ENCODE measurements at regions not wholly inside any gene's neighbourhood (a gene's known extent, or its start where the extent isn't known, plus 50 kb on each side); places are given as distances from the start of the nearest gene placed in this dataset.

DNA sequence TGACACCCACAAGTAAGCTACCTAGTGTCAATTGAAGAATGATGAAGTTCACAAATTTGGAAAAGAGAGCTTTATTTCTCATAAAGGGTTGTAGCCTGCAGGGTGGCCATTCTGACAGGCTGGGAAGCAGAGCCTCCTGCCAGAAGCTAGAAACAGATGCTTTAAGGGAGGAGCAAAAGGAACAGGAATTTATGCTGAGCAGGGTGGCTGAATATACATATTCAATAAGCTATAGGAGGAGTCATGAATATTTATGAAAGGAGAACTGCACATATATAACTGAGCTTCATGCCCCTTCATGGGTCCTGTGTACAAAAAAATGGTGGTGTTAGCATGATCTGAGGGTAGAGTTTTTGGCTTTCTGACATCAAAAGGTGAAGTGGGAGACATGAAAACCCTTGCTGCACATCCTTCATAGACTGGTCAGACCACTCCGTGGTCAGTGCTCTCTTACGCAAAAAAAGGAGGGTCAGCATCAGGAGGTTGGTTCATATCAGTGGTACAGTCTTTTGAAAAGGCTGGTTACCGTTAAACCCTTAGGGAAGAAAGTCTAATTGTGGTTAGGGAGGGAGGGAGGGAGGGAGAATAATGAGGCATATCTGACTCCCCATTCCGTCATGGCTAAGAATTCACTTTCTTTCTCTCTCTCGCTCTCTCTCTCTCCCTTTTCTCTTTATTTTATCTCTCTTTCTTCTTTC is 121.4 kb downstream of the LUZP4 start:
- Histone ChIP-seq H3K27me3 (replicated peaks in 1 of 2; ENCODE audit: control insufficient read depth in 2 of 2, insufficient read depth in 2 of 2, low read length in 1 of 2) (no peaks in the 10 kb centered on the region), H3K4me3 (no peak overlapping the region), H3K36me3 (ENCODE audit: control insufficient read depth in 2 of 2, insufficient read depth in 2 of 2, low read length in 1 of 2) (no peaks in the 10 kb centered on the region), H4K20me1 (ENCODE audit: control insufficient read depth, insufficient read depth) (no peaks in the 10 kb centered on the region), H3K9me3 (replicated peaks; ENCODE audit: control insufficient read depth, insufficient read depth, low read length) (no peaks in the 10 kb centered on the region), H2AFZ (ENCODE audit: control insufficient read depth, low read depth, low read length) (no peak overlapping the region), H3K4me1 (ENCODE audit: control insufficient read depth, insufficient read depth, low read length) (no peaks in the 10 kb centered on the region), H3K79me2 (ENCODE audit: control insufficient read depth, insufficient read depth, low read length) (no peaks in the 10 kb centered on the region), H3K9ac (ENCODE audit: control insufficient read depth, insufficient read depth, low read length) (no peak overlapping the region), H3K27ac (ENCODE audit: control insufficient read depth, insufficient read depth) (no peak overlapping the region), H3K4me2 (ENCODE audit: control insufficient read depth, insufficient read depth) (no peak overlapping the region)
- no peak for FAIRE-seq
- ChIA-PET POLR2A (no interaction called here), SMC1A (ENCODE audit: uncharacterized antibody, unreplicated experiment) (interaction anchor here (1.4 kb wide), 1 partner anchor 9 kb away, joined by 3 read pairs; no protein-coding TSS in a partner anchor), RAD21 (ENCODE audit: unreplicated experiment) (interaction anchor here (0.6 kb wide), 1 partner anchor 270 kb away, joined by 4 read pairs; no protein-coding TSS in a partner anchor), CTCF (no interaction called here)
- no TSS peak for BruUV-seq (replicated peaks)
- 74% methylated on average over 5 of the region's 5 CpGs for WGBS (ENCODE audit: insufficient coverage, insufficient replicate concordance, low lambda C conversion rate, missing lambda C conversion rate)
- intact Hi-C loops (cut with micrococcal nuclease; ENCODE audit: unreplicated experiment): loop anchor here (5.0 kb wide), 1 partner anchor 49 kb away; no protein-coding TSS in a partner anchor
- ATAC-seq: no peak
- in situ Hi-C loops (cut with MboI): no loop called here
- no peak for TF ChIP-seq NFXL1 (IDR thresholded peaks at IDR 0.05; ENCODE audit: borderline replicate concordance)
- TF ChIP-seq BACH1 (IDR thresholded peaks at IDR 0.05; ENCODE audit: borderline replicate concordance): no peak
- no peak for TF ChIP-seq KAT2A (conservative IDR thresholded peaks at IDR 0.05; ENCODE audit: control insufficient read depth, low read depth, low read length)
- DNase-seq (ENCODE audit: low read depth, low spot score): no peak

DNA sequence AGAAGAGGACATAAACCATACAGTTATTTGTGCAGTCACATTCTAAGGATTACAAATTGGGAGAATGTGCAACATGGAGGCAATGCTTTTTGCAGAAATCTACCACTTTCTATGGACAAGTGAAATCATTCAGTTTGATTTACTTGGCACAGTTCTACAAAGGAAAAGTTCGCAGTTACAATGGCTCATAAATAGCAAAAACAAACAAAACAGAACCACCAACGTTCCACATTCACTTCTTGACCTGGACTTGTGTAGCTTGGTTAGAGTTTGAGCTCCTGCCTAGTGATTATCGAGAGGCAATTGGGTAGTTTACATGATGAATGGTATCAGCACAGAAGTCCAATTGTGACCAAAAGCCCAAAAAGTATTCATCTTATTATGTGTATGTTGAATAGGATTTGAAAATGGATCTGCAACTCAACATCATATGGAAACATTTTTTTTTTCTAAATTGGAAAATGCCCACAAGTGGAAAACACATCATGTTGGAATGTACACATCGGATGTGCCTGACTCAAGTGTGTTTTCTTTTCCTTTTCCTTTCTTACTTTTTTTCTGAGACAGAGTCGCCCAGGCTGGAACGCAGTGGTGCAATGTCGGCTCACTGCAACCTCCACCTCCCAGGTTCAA is 123.8 kb downstream of the LUZP4 start:
- H3K27me3 ChIP-seq (replicated peaks in 1 of 2; ENCODE audit: control insufficient read depth in 2 of 2, insufficient read depth in 2 of 2, low read length in 1 of 2): no peaks in the 10 kb centered on the region
- RAD21 ChIA-PET (ENCODE audit: unreplicated experiment): no interaction called here
- H2AFZ ChIP-seq (ENCODE audit: control insufficient read depth, low read depth, low read length): no peak overlapping the region
- H3K27ac ChIP-seq (ENCODE audit: control insufficient read depth, insufficient read depth): no peak overlapping the region
- H3K4me1 ChIP-seq (ENCODE audit: control insufficient read depth, insufficient read depth, low read length): no peaks in the 10 kb centered on the region
- POLR2A ChIA-PET: no interaction called here
- H3K9me3 ChIP-seq (replicated peaks; ENCODE audit: control insufficient read depth, insufficient read depth, low read length): no peaks in the 10 kb centered on the region
- 53% methylated on average over 7 of the region's 7 CpGs for WGBS (ENCODE audit: insufficient coverage, insufficient replicate concordance, low lambda C conversion rate, missing lambda C conversion rate)
- ATAC-seq: no peak
- in situ Hi-C loops (cut with MboI): no loop called here
- H3K79me2 ChIP-seq (ENCODE audit: control insufficient read depth, insufficient read depth, low read length): no peaks in the 10 kb centered on the region
- no peak for DNase-seq (ENCODE audit: low read depth, low spot score)
- intact Hi-C loops (cut with micrococcal nuclease; ENCODE audit: unreplicated experiment): loop anchor here (5.0 kb wide), 1 partner anchor 51 kb away; no protein-coding TSS in a partner anchor
- SMC1A ChIA-PET (ENCODE audit: uncharacterized antibody, unreplicated experiment): no interaction called here
- H4K20me1 ChIP-seq (ENCODE audit: control insufficient read depth, insufficient read depth): no peaks in the 10 kb centered on the region
- H3K4me3 ChIP-seq: no peak overlapping the region
- H3K4me2 ChIP-seq (ENCODE audit: control insufficient read depth, insufficient read depth): no peak overlapping the region
- FAIRE-seq: no peak
- BruUV-seq (replicated peaks): no TSS peak
- H3K36me3 ChIP-seq (ENCODE audit: control insufficient read depth in 2 of 2, insufficient read depth in 2 of 2, low read length in 1 of 2): no peaks in the 10 kb centered on the region
- CTCF ChIA-PET: no interaction called here
- no peak overlapping the region for H3K9ac ChIP-seq (ENCODE audit: control insufficient read depth, insufficient read depth, low read length)
- TF ChIP-seq RAD21 (IDR thresholded peaks at IDR 0.05; ENCODE audit: insufficient read depth, low read depth, low read length): no peak
- no peak for TF ChIP-seq SP1 (IDR thresholded peaks at IDR 0.05; ENCODE audit: low read depth, low read length)
- TF ChIP-seq CHD2 (IDR thresholded peaks at IDR 0.05; ENCODE audit: borderline replicate concordance, low read depth, low read length): no peak
- TF ChIP-seq, protein P1, sequence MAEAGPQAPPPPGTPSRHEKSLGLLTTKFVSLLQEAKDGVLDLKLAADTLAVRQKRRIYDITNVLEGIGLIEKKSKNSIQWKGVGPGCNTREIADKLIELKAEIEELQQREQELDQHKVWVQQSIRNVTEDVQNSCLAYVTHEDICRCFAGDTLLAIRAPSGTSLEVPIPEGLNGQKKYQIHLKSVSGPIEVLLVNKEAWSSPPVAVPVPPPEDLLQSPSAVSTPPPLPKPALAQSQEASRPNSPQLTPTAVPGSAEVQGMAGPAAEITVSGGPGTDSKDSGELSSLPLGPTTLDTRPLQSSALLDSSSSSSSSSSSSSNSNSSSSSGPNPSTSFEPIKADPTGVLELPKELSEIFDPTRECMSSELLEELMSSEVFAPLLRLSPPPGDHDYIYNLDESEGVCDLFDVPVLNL (IDR thresholded peaks at IDR 0.05; ENCODE audit: low read depth, low read length): no peak
- no peak for TF ChIP-seq SMAD5 (IDR thresholded peaks at IDR 0.05; ENCODE audit: low read depth)
- TF ChIP-seq, protein P2, sequence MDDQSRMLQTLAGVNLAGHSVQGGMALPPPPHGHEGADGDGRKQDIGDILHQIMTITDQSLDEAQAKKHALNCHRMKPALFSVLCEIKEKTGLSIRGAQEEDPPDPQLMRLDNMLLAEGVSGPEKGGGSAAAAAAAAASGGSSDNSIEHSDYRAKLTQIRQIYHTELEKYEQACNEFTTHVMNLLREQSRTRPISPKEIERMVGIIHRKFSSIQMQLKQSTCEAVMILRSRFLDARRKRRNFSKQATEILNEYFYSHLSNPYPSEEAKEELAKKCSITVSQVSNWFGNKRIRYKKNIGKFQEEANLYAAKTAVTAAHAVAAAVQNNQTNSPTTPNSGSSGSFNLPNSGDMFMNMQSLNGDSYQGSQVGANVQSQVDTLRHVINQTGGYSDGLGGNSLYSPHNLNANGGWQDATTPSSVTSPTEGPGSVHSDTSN (IDR thresholded peaks at IDR 0.05; ENCODE audit: insufficient replicate concordance, low read depth, low read length): no peak
- TF ChIP-seq, protein P3, sequence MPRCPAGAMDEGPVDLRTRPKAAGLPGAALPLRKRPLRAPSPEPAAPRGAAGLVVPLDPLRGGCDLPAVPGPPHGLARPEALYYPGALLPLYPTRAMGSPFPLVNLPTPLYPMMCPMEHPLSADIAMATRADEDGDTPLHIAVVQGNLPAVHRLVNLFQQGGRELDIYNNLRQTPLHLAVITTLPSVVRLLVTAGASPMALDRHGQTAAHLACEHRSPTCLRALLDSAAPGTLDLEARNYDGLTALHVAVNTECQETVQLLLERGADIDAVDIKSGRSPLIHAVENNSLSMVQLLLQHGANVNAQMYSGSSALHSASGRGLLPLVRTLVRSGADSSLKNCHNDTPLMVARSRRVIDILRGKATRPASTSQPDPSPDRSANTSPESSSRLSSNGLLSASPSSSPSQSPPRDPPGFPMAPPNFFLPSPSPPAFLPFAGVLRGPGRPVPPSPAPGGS (IDR thresholded peaks at IDR 0.05; ENCODE audit: borderline replicate concordance, insufficient read depth, low read depth, low read length, poor library complexity, severe bottlenecking): no peak
- TF ChIP-seq, protein P4, sequence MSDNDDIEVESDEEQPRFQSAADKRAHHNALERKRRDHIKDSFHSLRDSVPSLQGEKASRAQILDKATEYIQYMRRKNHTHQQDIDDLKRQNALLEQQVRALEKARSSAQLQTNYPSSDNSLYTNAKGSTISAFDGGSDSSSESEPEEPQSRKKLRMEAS (IDR thresholded peaks at IDR 0.05; ENCODE audit: low read depth, low read length): no peak
